Epithelial cell of esophagus (primary cell): ENCODE measurements at regions not wholly inside any gene's neighbourhood (a gene's known extent, or its start where the extent isn't known, plus 50 kb on each side); places are given as distances from the start of the nearest gene placed in this dataset.

ENCODE experiments used
- DNase-seq: peaks from one replicate; pipeline ENCODE4 v3.0.0; 2010; ENCODE audit warnings: low read depth
- H3K4me3 ChIP-seq: 2 replicates; pipeline ENCODE4 v1.5.1; 2011; ENCODE audit warnings: mild to moderate bottlenecking, low read length, control low read depth
- CTCF ChIP-seq: IDR thresholded peaks from 2 replicates; pipeline ENCODE4 v1.5.1; 2011; ENCODE audit warnings: low read depth, mild to moderate bottlenecking, low read length, control low read depth, inconsistent platforms; ENCODE audit not compliant: insufficient read depth; ENCODE audit errors: missing control alignments

- H3K4me3 ChIP-seq = no peak overlapping the region
- TF ChIP-seq CTCF = no peak
- DNase-seq = no peak
Observed at GRCh38 chr15:47877836-47878235, 160.5 kb downstream of the SEMA6D start.

GRCh38 chr15:47885920-47886319, 168.6 kb downstream of the SEMA6D start:
- TF ChIP-seq CTCF = no peak
- H3K4me3 ChIP-seq = no peak overlapping the region
- DNase-seq = peak; percentile 91

- no peak overlapping the region for H3K4me3 ChIP-seq
- TF ChIP-seq CTCF = no peak
- DNase-seq = no peak
Observed at GRCh38 chr15:47887241-47887800, 170.0 kb downstream of the SEMA6D start.

GRCh38 chr15:47888385-47889100, 171.2 kb downstream of the SEMA6D start:
- TF ChIP-seq CTCF = no peak

GRCh38 chr15:47890397-47891150, 173.3 kb downstream of the SEMA6D start:
- TF ChIP-seq CTCF = no peak
- no peak overlapping the region for H3K4me3 ChIP-seq
- DNase-seq = no peak

More at GRCh38 chr15:47888385-47889100, 171.2 kb downstream of the SEMA6D start:
- H3K4me3 ChIP-seq = no peak overlapping the region
- DNase-seq = no peak

- DNase-seq = peak; percentile 69
- TF ChIP-seq CTCF = no peak
Observed at GRCh38 chr15:47897525-47897924, 180.2 kb downstream of the SEMA6D start.

More at GRCh38 chr15:47897525-47897924, 180.2 kb downstream of the SEMA6D start:
- no peak overlapping the region for H3K4me3 ChIP-seq
